Ishikawa (cell line): ENCODE measurements at regions not wholly inside any gene's neighbourhood (a gene's known extent, or its start where the extent isn't known, plus 50 kb on each side); places are given as distances from the start of the nearest gene placed in this dataset.

Experiments
- CREB1 ChIP-seq: IDR thresholded peaks from 2 replicates; pipeline ENCODE4 v1.6.1; 2012; ENCODE audit warnings: low read depth
- EGR1 ChIP-seq: IDR thresholded peaks from 2 replicates; pipeline ENCODE4 v1.6.1; 2012
- EP300 ChIP-seq: IDR thresholded peaks from 2 replicates; pipeline ENCODE4 v1.6.1; 2012; ENCODE audit warnings: borderline replicate concordance
- MAX ChIP-seq: IDR thresholded peaks from 2 replicates; pipeline ENCODE4 v1.6.1; 2012
- TAF1 ChIP-seq: IDR thresholded peaks from 2 replicates; pipeline ENCODE4 v1.6.1; 2012; ENCODE audit warnings: low read depth, mild to moderate bottlenecking
- ZBTB7A ChIP-seq: IDR thresholded peaks from 2 replicates; pipeline ENCODE4 v1.6.1; 2012; ENCODE audit warnings: low read depth

GRCh38 chr13:76470991-76471390, 415.2 kb downstream of the KCTD12 start:
- TF ChIP-seq EP300 (no peak), MAX (no peak), EGR1 (no peak), TAF1 (no peak), CREB1 (no peak), ZBTB7A (no peak)
